T47D (cell line): ENCODE measurements at regions not wholly inside any gene's neighbourhood (a gene's known extent, or its start where the extent isn't known, plus 50 kb on each side); places are given as distances from the start of the nearest gene placed in this dataset.
"Not testable (repeated sequence)": the region's sequence is repeated elsewhere in the genome, so short reads cannot be mapped to it uniquely, and the experiment has no call there.

Experiments used
- DNase-seq, 2 experiments: peaks; one replicate each; pipeline versions ENCODE4 v3.0.0 to v3.0.0-alpha.2; 2011 to 2012; ENCODE audit warnings: low read depth in 1 of 2, low spot score in 1 of 2
- JUND ChIP-seq: IDR thresholded peaks from 2 replicates; pipeline ENCODE4 v1.6.1; 2012; ENCODE audit warnings: low read depth
- in situ Hi-C: cut with HindIII; loops from 2 replicates; pipeline ENCODE4 v1.10.0; 2016; ENCODE audit warnings: low sequenced_read_pairs, low pct_unique_long_range_greater_than_20kb

DNA sequence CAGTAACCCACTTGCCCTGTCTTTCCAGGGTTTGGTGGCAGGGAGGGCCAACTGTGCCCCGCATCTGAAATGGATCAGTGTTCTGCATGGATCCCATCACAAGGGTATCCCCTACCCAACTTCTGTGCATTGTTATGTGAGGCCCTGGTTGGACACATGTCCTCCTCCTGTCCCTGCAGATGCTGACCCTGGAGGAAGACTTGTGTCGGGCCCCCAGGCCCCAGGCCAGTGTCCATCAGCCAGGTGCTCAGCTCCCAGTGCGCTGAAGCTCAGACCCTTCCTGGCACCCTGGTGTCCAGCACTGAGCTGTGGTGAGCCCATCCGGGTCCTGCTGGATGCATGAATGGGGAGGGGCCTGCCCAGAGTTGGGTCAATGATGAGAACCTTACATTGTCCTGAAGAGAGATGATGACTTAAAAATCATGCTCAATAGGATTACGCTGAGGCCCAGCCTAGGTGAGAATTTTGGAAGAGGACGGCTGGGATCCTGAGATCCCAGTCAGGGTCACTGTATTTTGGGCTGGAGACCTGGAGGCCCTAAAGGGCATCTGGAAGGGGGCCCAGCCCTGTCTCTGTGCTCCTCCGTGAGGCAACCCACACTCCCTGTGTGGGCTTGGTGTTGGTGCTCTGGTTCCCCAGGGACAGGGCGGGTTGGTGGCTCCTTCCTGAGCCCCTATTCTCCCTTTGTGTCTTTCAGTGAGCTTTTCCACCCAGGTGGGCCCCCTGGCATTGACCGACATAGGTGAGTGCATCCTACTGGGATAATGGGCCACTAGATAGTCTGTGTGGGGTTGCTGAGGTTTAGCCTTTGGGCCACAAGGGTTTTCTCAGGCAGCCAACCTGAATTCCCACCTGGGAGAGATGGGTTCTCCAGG lies 199.1 kb downstream of the UBE3A start:
- no peak for TF ChIP-seq JUND
- in situ Hi-C loops = no loop called here
- DNase-seq = no peak

DNA sequence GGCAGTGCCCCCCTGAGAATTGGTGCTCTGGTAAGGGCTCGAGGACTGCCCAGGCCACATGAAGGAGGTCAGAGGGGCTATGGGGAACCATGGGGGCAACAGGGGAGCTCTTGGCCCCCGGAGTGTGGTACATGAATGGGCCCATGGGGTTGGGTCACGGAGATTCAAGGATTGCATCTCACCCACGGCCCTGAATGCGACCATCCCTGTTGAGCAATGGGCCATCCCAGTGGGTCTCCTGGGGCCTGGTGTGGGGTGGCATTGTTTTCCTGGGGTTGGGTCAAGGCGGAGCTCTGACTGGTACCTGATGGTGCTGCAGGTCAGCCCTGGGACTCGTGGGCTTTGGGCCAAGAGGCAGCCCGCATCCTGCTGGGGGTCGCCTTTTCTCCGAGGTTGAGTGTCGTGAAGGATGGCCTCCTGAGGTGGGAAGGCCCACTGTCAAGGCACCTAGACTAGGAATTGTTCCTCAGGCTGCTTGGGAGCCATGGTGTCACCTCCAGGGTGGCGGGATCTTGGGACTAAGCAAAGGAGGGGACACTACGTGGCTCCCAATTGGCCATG lies 198.3 kb downstream of the UBE3A start:
- no peak for TF ChIP-seq JUND
- in situ Hi-C loops = no loop called here
- DNase-seq = no peak

DNA sequence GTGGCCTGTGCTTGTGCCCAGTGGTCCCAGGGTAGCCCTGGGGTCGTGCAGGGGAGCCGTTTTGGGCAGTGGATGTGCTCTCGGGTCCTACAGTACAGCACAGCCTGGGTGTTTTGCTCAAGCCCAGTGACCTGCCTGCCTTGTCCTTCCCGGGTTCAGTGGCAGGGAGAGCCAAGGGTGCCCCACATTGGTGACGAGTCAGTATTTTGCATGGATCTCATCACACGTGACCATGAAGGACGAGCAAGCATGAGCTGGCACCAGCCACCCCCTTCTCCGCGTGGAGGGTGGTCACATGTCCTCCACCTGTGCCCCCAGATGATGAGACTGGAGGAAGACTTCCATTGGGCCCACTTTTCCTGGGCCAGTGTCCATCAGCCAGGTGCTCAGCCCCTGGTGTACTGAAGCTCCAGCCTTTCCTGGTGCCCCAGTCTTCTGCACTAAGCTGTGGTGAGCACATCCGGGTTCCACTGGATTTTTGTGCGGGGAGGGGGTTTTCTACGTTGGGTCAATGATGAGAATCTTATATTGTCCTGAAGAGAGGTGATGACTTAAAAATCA lies 197.5 kb downstream of the UBE3A start:
- in situ Hi-C loops = no loop called here
- TF ChIP-seq JUND = no peak
- DNase-seq = no peak

DNA sequence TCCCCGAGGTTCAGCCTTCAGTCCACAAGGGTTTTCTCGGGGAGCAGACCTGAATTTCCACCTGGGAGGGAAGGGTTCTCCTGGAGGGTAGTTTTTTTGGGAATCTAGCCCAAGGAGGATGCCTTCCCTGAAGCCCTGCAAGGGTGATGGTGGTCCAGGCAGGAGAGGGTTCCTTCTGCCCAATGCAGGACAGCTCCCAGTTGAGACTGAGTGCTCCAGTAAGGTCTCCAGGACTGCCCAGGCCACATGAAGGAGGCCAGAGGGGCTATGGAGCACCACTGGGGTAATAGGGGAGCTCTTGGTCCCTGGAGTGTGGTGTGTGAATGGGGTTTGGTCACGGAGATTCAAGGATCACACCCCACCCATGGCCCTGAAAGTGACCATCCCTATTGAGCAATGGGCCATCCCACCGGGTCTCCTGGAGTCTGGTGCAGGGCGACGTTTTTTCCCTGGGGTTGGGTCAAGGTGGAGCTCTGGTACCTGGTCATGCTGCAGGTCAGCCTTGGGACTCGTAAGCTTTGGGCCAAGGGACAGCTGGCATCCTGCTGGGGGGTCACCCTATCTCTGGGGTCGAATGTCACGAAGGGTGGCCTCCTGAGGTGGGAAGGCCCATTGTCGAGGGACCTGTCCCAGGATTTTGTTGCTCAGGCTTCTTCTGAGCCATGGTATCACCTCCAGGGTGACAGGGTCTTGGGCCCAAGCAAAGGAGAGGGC lies 196.5 kb downstream of the UBE3A start:
- in situ Hi-C loops = no loop called here
- DNase-seq = no peak
- no peak for TF ChIP-seq JUND

DNA sequence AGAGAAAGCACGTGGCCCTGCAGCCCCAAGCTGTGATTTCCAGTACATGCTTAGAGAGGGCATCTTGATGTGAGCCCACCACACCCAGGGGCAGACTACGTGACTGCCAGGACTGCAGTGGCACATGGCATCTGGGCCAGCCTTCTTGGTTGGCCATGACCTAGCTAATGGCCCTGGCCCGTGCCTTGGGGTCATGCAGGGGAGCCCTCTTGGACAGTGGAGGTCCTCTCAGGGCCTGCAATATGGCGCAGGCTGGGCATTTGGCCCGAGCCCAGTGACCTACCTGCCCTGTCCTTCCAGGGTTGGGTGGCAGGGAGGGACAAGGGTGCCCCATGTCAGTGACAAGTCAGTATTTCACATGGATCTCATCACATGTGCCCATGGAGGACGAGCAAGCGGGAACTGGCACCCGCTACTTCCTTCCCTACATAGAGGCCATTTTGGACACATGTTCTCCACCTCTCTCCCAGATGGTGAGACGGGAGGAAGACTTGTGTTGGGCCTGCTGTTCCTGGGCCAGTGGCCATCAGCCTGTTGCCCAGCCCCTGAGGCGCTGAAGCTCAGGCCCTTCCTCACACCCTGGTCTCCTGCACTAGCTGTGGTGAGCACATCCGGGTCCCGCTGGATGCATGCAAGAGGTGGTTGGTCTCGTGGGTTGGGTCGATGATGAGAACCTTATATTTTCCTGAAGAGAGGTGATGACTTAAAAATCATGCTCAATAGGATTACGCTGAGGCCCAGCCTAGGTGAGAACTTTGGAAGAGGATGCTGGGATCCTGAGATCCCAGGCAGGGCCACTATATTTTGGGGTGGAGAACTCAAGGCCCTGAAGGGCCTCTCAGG lies 195.6 kb downstream of the UBE3A start:
- DNase-seq = no peak
- in situ Hi-C loops = no loop called here
- no peak for TF ChIP-seq JUND

DNA sequence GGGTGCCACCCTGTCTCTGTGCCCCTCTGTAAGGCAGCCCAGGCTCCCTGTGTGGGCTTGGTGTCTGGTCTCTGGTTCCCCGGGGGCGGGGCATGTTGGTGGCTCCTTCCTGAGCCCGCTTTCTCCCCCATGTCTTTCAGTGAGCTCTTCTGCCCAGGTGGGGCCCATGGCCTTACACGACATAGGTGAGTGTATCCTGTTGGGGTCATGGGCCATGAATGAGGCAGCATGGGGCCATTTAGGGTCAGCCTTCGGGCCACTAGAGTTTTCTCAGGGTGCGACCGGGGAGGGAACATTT lies 195.1 kb downstream of the UBE3A start:
- TF ChIP-seq JUND = no peak
- in situ Hi-C loops = no loop called here
- DNase-seq = no peak

DNA sequence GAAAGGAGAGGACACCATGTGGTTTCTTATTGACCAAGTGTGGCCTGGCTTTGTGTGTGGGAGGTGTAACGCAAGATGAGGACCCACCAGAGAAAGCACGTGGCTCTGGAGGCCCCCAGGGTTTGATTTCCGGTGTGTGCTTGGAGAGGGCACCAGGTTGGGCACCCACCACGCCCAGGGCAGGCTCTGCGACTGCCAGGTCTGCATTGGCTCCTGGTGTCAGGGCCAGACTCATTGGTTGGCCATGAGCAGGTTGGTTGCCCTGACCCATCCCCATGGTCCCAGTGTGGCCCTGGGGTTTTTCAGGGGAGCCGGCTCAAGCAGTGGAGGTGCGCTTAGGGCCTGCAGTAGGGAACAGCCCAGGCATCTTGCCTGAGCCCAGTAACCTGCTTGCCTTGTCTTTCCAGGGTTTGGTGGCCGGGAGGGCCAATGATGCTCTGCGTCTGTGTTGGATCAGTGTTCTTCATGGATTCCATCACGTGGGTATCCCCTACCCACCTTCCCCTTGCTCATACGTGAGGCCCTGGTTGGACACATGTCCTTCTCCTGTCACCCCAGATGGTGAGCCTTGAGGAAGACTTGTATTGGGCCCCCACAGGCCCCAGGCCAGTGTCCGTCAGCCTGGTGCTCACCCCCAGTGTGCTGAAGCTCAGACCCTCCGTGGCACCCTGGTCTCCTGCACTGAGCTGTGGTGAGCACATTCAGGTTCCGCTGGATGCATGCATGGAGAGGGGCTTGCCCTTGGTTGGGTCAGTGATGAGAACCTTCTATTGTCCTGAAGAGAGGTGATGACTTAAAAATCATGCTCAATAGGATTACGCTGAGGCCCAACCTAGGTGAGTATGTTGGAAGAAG lies 193.9 kb downstream of the UBE3A start:
- no peak for TF ChIP-seq JUND
- in situ Hi-C loops = no loop called here
- DNase-seq = no peak

DNA sequence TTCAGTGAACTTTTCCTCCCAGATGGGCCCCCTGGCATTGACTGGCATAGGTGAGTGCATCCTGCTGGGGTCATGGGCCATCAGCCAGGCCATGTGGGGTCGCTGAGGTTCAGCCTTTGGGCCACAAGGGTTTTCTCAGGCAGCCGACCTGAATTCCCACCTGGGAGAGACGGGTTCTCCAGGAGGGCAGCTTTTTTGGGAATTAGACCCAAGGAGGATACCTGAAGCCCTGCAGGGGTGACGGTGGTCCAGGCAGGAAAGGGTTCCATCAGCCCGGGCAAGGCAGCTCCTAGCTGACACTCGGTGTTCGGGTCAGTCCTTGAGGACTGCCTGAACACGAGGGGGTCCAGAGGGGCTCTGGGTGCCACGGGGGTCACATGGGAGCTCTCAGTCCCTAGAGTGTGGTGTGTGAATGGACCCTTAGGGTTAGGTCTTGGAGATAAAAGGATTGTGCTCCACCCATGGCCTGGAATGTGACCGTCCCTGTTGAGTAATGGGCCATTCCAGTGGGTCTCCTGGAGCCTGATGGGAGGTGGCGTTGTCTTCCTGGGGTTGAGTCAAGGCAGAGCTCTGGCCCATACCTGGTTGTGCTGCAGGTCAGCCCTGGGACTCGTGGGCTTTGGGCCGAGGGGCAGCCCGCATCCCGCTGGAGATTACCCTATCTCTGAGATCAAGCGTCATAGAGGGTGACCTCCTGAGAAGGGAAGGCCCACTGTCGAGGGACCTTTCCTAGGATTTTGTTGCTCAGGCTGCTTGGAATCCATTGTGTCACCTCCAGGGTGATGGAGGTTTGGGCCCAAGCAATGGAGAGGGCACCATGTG lies 192.8 kb downstream of the UBE3A start:
- DNase-seq = no peak

DNA sequence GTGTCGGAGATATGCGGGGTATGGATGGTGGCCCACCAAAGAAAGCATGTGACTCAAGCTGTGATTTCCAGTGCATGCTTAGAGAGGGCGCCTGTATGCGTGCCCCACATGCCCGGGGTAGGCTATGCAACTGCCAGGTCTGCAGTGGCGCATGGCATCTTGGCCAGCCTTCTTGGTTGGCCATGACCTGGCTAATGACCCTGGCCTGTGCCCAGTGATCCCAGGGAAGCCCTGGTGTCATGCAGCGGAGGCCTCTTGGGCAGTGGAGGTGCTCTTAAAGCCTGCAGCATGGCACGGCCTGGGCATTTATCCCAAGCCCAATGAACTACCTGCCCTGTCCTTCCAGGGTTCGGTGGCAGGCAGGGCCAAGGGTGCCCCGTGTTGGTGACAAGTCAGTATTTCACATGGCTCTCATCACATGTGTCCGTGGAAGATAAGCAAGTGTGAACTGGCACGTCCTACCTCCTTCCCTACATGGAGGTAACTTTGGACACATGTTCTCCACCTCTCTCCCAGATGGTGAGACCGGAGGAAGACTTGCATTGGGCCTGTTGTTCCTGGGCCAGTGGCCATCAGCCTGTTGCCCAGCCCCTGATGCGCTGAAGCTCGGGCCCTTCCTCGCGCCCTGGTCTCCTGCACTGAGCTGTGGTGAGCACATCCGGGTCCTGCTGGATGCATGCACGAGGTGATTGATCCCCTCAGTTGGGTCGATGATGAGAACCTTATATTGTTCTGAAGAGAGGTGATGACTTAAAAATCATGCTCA lies 192.0 kb downstream of the UBE3A start:
- in situ Hi-C loops = no loop called here
- no peak for TF ChIP-seq JUND
- DNase-seq = no peak

More for the DNA sequence above, 192.8 kb downstream of the UBE3A start:
- no peak for TF ChIP-seq JUND
- in situ Hi-C loops = no loop called here

DNA sequence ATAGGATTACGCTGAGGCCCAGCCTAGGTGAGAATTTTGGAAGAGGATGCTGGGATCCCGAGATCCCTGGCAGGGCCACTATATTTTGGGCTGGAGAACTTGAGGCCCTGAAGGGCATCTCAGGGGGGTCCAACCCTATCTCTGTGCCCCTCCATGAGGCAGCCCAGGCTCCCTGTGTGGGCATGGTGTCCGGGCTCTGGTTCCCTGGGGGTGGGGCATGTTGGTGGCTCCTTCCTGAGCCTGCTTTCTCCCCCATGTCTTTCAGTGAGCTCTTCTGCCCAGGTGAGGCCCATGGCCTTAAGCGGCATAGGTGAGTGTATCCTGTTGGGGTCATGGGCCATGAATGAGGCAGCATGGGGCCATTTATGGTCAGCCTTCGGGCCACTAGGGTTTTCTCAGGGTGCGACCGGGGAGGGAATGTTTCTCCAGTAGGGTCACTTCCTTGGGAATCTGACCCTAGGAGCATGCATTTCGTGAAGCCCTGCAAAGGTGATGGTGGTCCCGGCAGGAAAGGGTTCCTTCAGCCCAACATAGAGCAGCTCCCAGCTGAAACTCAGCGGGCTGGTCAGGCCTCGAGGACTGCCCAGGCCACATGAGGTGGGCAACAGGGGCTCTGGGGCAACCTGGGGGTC lies 191.3 kb downstream of the UBE3A start:
- no peak for TF ChIP-seq JUND
- in situ Hi-C loops = no loop called here

DNA sequence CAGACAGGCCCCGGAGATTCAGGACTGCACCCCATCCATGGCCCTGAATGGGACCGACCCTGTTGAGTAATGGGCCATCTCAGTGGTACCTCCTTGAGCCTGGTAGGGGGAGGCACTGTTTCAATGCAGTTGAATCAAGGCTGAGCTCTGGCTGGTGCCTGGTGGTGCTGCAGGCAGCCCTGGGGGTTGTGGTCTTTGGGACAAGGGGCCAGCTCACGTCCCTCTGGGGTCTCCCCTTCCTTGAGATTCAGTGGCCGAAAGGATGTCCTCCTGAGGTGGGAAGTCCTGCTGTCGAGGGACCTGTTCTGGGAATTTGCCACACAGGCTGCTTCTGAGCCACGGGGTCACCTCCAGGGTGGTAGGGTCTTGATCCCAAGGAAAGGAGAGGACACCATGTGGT lies 190.7 kb downstream of the UBE3A start:
- DNase-seq, in situ Hi-C loops: not testable (repeated sequence)

More for the DNA sequence above, 191.3 kb downstream of the UBE3A start:
- no peak for DNase-seq
